Gastrocnemius medialis (tissue), 4 donors: ENCODE measurements at regions not wholly inside any gene's neighbourhood (a gene's known extent, or its start where the extent isn't known, plus 50 kb on each side); places are given as distances from the start of the nearest gene placed in this dataset.

Experiments used
- CTCF ChIP-seq, 5 experiments: fragments of 450-650 bp in 3 of 5; fragments of 200-600 bp in 2 of 5; sonication (generic) in 2 of 5; IDR thresholded peaks in 4 of 5; conservative IDR thresholded peaks in 1 of 5; 1 replicate in 4 of 5; 2 replicates in 1 of 5; pipeline ENCODE4 v1.5.1; 2016 to 2019; ENCODE audit warnings: antibody characterized with exemption in 5 of 5, mild to moderate bottlenecking in 3 of 5, moderate library complexity in 3 of 5
- POLR2A ChIP-seq, 2 donors: fragments of 450-650 bp; IDR thresholded peaks; one replicate each; pipeline ENCODE4 v1.6.1; 2017; ENCODE audit warnings: antibody characterized with exemption in 2 of 2, mild to moderate bottlenecking in 2 of 2, moderate library complexity in 2 of 2

- TF ChIP-seq POLR2A (IDR thresholded peaks at IDR 0.05) (no peak), CTCF (IDR thresholded peaks at IDR 0.05 in 4 of 5, conservative IDR thresholded peaks at IDR 0.05 in 1 of 5) (no peak)
Measured at GRCh38 chr6:17186925-17187324, 85.1 kb downstream of the STMND1 start.
